ENCODE measurements at regions not wholly inside any gene's neighbourhood (a gene's known extent, or its start where the extent isn't known, plus 50 kb on each side); places are given as distances from the start of the nearest gene placed in this dataset.

DNA sequence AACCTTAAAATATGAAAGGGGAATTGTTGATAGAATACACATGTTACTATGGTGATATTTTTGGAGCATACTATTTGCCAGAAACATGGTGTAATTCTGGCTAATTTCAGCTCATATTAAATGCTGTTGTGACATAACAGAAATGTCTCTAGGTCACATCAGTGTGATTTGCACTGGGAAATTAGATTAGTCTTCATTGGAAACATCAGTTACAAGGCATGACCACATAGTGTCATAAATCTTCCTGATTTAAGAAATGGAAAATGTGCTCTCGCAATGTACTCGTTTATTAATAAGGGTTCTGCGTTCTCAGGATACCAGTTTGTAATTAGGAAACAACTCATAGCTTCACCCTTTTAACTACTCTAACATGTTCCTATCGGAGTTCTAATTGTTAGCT lies 72.9 kb upstream of the GYPA start:
- TF ChIP-seq CTCF (IDR thresholded peaks at IDR 0.05; ENCODE audit: low read depth, low read length, poor library complexity, severe bottlenecking) (no peak), EZH2phosphoT487 (IDR thresholded peaks at IDR 0.05; ENCODE audit: borderline replicate concordance, low read length) (no peak)

Measured in DOHH2 (cell line).